HL-60 (cell line): ENCODE measurements at regions not wholly inside any gene's neighbourhood (a gene's known extent, or its start where the extent isn't known, plus 50 kb on each side); places are given as distances from the start of the nearest gene placed in this dataset.

ENCODE experiments used
- DNase-seq, 2 experiments: peaks; one replicate each; pipeline ENCODE4 v3.0.0-alpha.2; 2010 to 2020; ENCODE audit warnings: low read depth in 1 of 2, low spot score in 1 of 2
- H3K27ac ChIP-seq: fragments of 250-450 bp; sonication (Bioruptor Pico); replicated peaks from 2 replicates; pipeline ENCODE4 v1.5.1; 2020; ENCODE audit warnings: mild to moderate bottlenecking, moderate library complexity
- H3K27me3 ChIP-seq: fragments of 250-450 bp; sonication (Bioruptor Pico); 2 replicates; pipeline ENCODE4 v1.5.1; 2021; ENCODE audit warnings: mild to moderate bottlenecking, moderate library complexity; ENCODE audit not compliant: insufficient read depth, poor library complexity, severe bottlenecking
- H3K4me3 ChIP-seq: replicated peaks from 2 replicates; pipeline ENCODE4 v1.5.1; 2011; ENCODE audit warnings: mild to moderate bottlenecking, control low read depth, low read length; ENCODE audit not compliant: insufficient read depth
- CTCF ChIP-seq: IDR thresholded peaks from one replicate; pipeline ENCODE4 v1.5.1; 2011; ENCODE audit warnings: low read length, control low read depth, inconsistent platforms; ENCODE audit not compliant: insufficient read depth
- GABPA ChIP-seq: IDR thresholded peaks from 2 replicates; pipeline ENCODE4 v1.6.1; 2012; ENCODE audit warnings: low read depth
- POLR2AphosphoS5 ChIP-seq: IDR thresholded peaks from 2 replicates; pipeline ENCODE4 v1.6.1; 2012; ENCODE audit warnings: low read depth
- REST ChIP-seq: IDR thresholded peaks from 2 replicates; pipeline ENCODE4 v1.6.1; 2012; ENCODE audit warnings: low read depth; ENCODE audit not compliant: insufficient replicate concordance
- SPI1 ChIP-seq: IDR thresholded peaks from 2 replicates; pipeline ENCODE4 v1.6.1; 2012; ENCODE audit warnings: low read depth, mild to moderate bottlenecking, borderline replicate concordance

- TF ChIP-seq SPI1, result no peak
- TF ChIP-seq CTCF, result no peak
- no peak for TF ChIP-seq GABPA
- no peak for TF ChIP-seq POLR2AphosphoS5
- no peak for TF ChIP-seq REST
- Histone ChIP-seq H3K27me3 (no peaks in the 10 kb centered on the region), H3K27ac (no peak overlapping the region), H3K4me3 (no peak overlapping the region)
- DNase-seq, result no peak
These were observed 185.9 kb downstream of the DMRT2 start for GRCh38 chr9:1236061-1236460.

- TF ChIP-seq SPI1 (no peak), CTCF (no peak), REST (no peak), GABPA (no peak), POLR2AphosphoS5 (no peak)
- no peak for DNase-seq
- Histone ChIP-seq H3K4me3 (no peak overlapping the region), H3K27me3 (no peaks in the 10 kb centered on the region), H3K27ac (no peak overlapping the region)
These were observed 188.2 kb downstream of the DMRT2 start for GRCh38 chr9:1238407-1238806.

GRCh38 chr9:1248743-1249142, 198.6 kb downstream of the DMRT2 start:
- no peak for DNase-seq
- Histone ChIP-seq H3K27ac (no peak overlapping the region), H3K27me3 (no peaks in the 10 kb centered on the region), H3K4me3 (no peak overlapping the region)
- TF ChIP-seq CTCF (no peak), SPI1 (no peak), POLR2AphosphoS5 (no peak), GABPA (no peak), REST (no peak)
